ENCODE measurements at regions not wholly inside any gene's neighbourhood (a gene's known extent, or its start where the extent isn't known, plus 50 kb on each side); places are given as distances from the start of the nearest gene placed in this dataset.

DNA sequence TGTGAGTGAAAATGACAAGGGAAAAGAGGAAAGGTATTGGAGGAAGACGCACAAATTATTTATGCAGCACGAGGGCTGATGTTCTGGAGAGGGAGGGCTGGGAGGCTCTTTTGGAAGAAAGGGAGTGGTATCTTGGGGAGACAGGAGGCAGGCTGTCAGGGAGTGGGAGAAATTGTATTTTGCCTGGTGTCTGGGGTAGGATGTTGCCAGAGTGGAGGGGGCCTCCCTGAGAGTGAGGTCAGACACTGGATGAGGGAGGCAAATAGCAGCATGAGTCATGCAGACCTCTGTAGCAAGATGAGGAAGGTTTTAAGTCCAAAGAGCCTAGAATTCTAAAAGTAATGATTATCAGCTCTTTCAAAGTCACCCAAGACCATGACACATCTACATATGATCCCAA is 158.0 kb downstream of the DMRT2 start:
- TF ChIP-seq, protein P1, sequence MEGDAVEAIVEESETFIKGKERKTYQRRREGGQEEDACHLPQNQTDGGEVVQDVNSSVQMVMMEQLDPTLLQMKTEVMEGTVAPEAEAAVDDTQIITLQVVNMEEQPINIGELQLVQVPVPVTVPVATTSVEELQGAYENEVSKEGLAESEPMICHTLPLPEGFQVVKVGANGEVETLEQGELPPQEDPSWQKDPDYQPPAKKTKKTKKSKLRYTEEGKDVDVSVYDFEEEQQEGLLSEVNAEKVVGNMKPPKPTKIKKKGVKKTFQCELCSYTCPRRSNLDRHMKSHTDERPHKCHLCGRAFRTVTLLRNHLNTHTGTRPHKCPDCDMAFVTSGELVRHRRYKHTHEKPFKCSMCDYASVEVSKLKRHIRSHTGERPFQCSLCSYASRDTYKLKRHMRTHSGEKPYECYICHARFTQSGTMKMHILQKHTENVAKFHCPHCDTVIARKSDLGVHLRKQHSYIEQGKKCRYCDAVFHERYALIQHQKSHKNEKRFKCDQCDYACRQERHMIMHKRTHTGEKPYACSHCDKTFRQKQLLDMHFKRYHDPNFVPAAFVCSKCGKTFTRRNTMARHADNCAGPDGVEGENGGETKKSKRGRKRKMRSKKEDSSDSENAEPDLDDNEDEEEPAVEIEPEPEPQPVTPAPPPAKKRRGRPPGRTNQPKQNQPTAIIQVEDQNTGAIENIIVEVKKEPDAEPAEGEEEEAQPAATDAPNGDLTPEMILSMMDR (IDR thresholded peaks at IDR 0.05; ENCODE audit: low read depth, low read length), result no peak
- no peak for TF ChIP-seq POLR2A (IDR thresholded peaks at IDR 0.05; ENCODE audit: extremely low read depth, insufficient read length)
- TF ChIP-seq MYC (IDR thresholded peaks at IDR 0.05; ENCODE audit: low read depth, low read length), result no peak

Measured in NB4 (cell line).